HUES6 (cell line): ENCODE measurements at regions not wholly inside any gene's neighbourhood (a gene's known extent, or its start where the extent isn't known, plus 50 kb on each side); places are given as distances from the start of the nearest gene placed in this dataset.
"Not testable (repeated sequence)": the region's sequence is repeated elsewhere in the genome, so short reads cannot be mapped to it uniquely, and the experiment has no call there.

ENCODE experiments used
- H3K27ac ChIP-seq: 2 replicates; pipeline ENCODE4 v1.7.0; 2013; ENCODE audit warnings: low read depth, mild to moderate bottlenecking, low read length, inconsistent platforms
- H3K27me3 ChIP-seq: 2 replicates; pipeline ENCODE4 v1.6.1; 2013; ENCODE audit warnings: low read length; ENCODE audit not compliant: control insufficient read depth, insufficient read depth
- H3K36me3 ChIP-seq: 2 replicates; pipeline ENCODE4 v1.6.1; 2013; ENCODE audit warnings: low read length; ENCODE audit not compliant: control insufficient read depth, insufficient read depth
- H3K4me1 ChIP-seq: 2 replicates; pipeline ENCODE4 v1.6.1; 2013; ENCODE audit warnings: low read length; ENCODE audit not compliant: control insufficient read depth, insufficient read depth
- H3K4me3 ChIP-seq: 2 replicates; pipeline ENCODE4 v1.5.1; 2013; ENCODE audit warnings: low read depth, low read length
- H3K9ac ChIP-seq: one replicate; pipeline ENCODE4 v1.6.1; 2013; ENCODE audit warnings: mild to moderate bottlenecking, low read length
- H3K9me3 ChIP-seq: 2 replicates; pipeline ENCODE4 v1.6.1; 2013; ENCODE audit warnings: low read depth, low read length; ENCODE audit not compliant: control insufficient read depth, insufficient read depth

DNA sequence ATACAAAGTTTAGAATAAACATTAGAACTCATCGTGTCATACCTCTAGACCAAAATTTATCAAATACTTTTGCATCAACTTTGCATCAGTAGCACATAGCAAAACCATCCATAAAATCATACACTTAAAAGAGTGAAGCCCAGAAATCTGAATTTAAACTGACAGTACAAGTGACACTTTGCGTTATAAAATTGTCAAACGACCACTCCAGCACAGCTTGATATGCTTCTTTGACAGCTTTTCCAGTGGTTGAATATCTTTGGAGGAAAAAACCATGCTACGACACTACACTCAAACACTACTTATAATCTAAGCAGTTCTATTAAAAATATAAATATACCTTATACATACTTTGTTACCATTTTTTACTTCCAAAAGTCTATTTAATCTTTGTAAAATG, 1644.4 kb downstream of the STIM2 start:
- Histone ChIP-seq H3K27me3 (no peaks in the 10 kb centered on the region), H3K9ac (no peak overlapping the region), H3K27ac (no peak overlapping the region), H3K9me3 (no peaks in the 10 kb centered on the region), H3K4me3 (no peak overlapping the region), H3K36me3 (no peaks in the 10 kb centered on the region), H3K4me1 (no peaks in the 10 kb centered on the region)

- Histone ChIP-seq H3K27me3 (no peaks in the 10 kb centered on the region), H3K27ac (no peak overlapping the region), H3K9ac (no peak overlapping the region), H3K4me1 (no peaks in the 10 kb centered on the region), H3K36me3 (no peaks in the 10 kb centered on the region), H3K4me3 (no peak overlapping the region), H3K9me3 (no peaks in the 10 kb centered on the region)
These were observed 1648.0 kb downstream of the STIM2 start for GRCh38 chr4:28508636-28509035.

DNA sequence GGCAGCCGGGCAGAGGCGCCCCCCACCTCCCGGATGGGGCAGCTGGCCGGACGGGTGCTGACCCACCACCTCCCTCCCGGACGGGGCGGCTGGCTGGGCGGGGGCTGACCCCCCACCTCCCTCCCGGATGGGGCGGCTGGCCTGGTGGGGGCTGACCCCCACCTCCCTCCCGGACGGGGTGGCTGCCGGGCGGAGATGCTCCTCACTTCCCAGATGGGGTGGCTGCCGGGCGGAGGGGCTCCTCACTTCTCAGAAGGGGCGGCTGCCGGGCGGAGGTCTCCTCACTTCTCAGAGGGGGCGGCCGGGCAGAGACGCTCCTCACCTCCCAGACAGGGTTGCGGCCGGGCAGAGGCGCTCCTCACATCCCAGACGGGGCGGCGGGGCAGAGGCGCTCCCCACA, 1654.1 kb downstream of the STIM2 start:
- H3K4me1 ChIP-seq, H3K27ac ChIP-seq, H3K36me3 ChIP-seq, H3K4me3 ChIP-seq, H3K9me3 ChIP-seq, H3K9ac ChIP-seq, H3K27me3 ChIP-seq: not testable (repeated sequence)

- Histone ChIP-seq H3K27ac (no peak overlapping the region), H3K36me3 (no peaks in the 10 kb centered on the region), H3K9ac (no peak overlapping the region), H3K27me3 (no peaks in the 10 kb centered on the region), H3K9me3 (peaks cover 4% of the 10 kb centered on the region; the same call in 1 of the 2 replicates), H3K4me3 (no peak overlapping the region), H3K4me1 (peaks cover 5% of the 10 kb centered on the region; the same call in 1 of the 2 replicates)
These were observed 1658.0 kb downstream of the STIM2 start for GRCh38 chr4:28518561-28519165.

- no peak overlapping the region for H3K9ac ChIP-seq
- no peaks in the 10 kb centered on the region for H3K27me3 ChIP-seq
- no peak overlapping the region for H3K27ac ChIP-seq
- H3K36me3 ChIP-seq: no peaks in the 10 kb centered on the region
- no peaks in the 10 kb centered on the region for H3K9me3 ChIP-seq
- no peak overlapping the region for H3K4me3 ChIP-seq
- H3K4me1 ChIP-seq: no peaks in the 10 kb centered on the region
These were observed 1663.1 kb downstream of the STIM2 start for GRCh38 chr4:28523681-28524190.

- H3K9ac ChIP-seq: no peak overlapping the region
- no peak overlapping the region for H3K27ac ChIP-seq
- no peaks in the 10 kb centered on the region for H3K27me3 ChIP-seq
- no peak overlapping the region for H3K4me3 ChIP-seq
- H3K36me3 ChIP-seq: no peaks in the 10 kb centered on the region
- H3K9me3 ChIP-seq: no peaks in the 10 kb centered on the region
- H3K4me1 ChIP-seq: no peaks in the 10 kb centered on the region
These were observed 1675.5 kb downstream of the STIM2 start for GRCh38 chr4:28536124-28536523.

DNA sequence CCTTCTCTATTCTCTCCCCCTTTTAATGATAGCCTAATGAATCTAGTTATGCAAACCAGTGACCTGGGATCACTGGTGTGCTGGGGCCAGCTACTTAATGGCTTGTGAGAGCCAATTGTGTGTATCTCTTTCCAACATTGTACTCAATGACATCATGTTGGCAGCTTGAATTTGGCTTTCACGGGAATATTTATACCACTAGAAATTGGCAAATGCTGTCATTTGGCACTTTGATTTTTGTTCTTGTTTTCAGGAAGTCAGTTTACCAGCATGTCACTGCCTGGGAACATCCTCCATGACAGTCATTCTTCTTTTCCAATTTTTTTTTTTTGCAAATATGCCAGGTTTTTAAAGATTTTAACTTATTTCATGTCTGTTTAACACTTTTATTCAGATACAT, 1685.3 kb downstream of the STIM2 start:
- Histone ChIP-seq H3K9ac (no peak overlapping the region), H3K27me3 (no peaks in the 10 kb centered on the region), H3K36me3 (no peaks in the 10 kb centered on the region), H3K27ac (no peak overlapping the region), H3K4me3 (no peak overlapping the region), H3K9me3 (no peaks in the 10 kb centered on the region), H3K4me1 (0 out of 2 replicates have a peak, but pooled peaks cover 3% of the 10 kb centered on the region)

GRCh38 chr4:28548136-28548535, 1687.5 kb downstream of the STIM2 start:
- no peak overlapping the region for H3K27ac ChIP-seq
- H3K9ac ChIP-seq: no peak overlapping the region
- H3K4me3 ChIP-seq: no peak overlapping the region
- no peaks in the 10 kb centered on the region for H3K36me3 ChIP-seq
- H3K9me3 ChIP-seq: no peaks in the 10 kb centered on the region
- H3K4me1 ChIP-seq: 0 out of 2 replicates have a peak, but pooled peaks cover 3% of the 10 kb centered on the region
- no peaks in the 10 kb centered on the region for H3K27me3 ChIP-seq

- Histone ChIP-seq H3K27me3 (no peaks in the 10 kb centered on the region), H3K36me3 (no peaks in the 10 kb centered on the region), H3K4me3 (no peak overlapping the region), H3K27ac (no peak overlapping the region), H3K9me3 (peaks cover 2% of the 10 kb centered on the region), H3K4me1 (0 out of 2 replicates have a peak, but pooled peaks cover 3% of the 10 kb centered on the region), H3K9ac (no peak overlapping the region)
These were observed 1688.0 kb downstream of the STIM2 start for GRCh38 chr4:28548594-28548993.

GRCh38 chr4:28555866-28556265, 1695.2 kb downstream of the STIM2 start:
- Histone ChIP-seq H3K9ac (no peak overlapping the region), H3K36me3 (no peaks in the 10 kb centered on the region), H3K9me3 (peaks cover 8% of the 10 kb centered on the region), H3K27me3 (no peaks in the 10 kb centered on the region), H3K4me3 (no peak overlapping the region), H3K4me1 (no peaks in the 10 kb centered on the region), H3K27ac (no peak overlapping the region)

GRCh38 chr4:28557755-28558154, 1697.1 kb downstream of the STIM2 start:
- H3K4me1 ChIP-seq: no peaks in the 10 kb centered on the region
- H3K27ac ChIP-seq: no peak overlapping the region
- H3K4me3 ChIP-seq: no peak overlapping the region
- H3K9me3 ChIP-seq: peaks cover 8% of the 10 kb centered on the region
- no peaks in the 10 kb centered on the region for H3K36me3 ChIP-seq
- H3K27me3 ChIP-seq: no peaks in the 10 kb centered on the region
- H3K9ac ChIP-seq: no peak overlapping the region
